ENCODE measurements at regions not wholly inside any gene's neighbourhood (a gene's known extent, or its start where the extent isn't known, plus 50 kb on each side); places are given as distances from the start of the nearest gene placed in this dataset.

GRCh38 chr2:36214691-36215090 is 140.9 kb upstream of the CRIM1 start:
- TF ChIP-seq CTCF (IDR thresholded peaks at IDR 0.05) (no peak), POLR2A (IDR thresholded peaks at IDR 0.05) (no peak)
